ENCODE measurements at regions not wholly inside any gene's neighbourhood (a gene's known extent, or its start where the extent isn't known, plus 50 kb on each side); places are given as distances from the start of the nearest gene placed in this dataset.

- TF ChIP-seq GTF2I (CRISPR knock-in tag; conservative IDR thresholded peaks at IDR 0.05) (no peak), NR3C1 (CRISPR knock-in tag; conservative IDR thresholded peaks at IDR 0.05; ENCODE audit: low read depth) (no peak), CTCF (IDR thresholded peaks at IDR 0.05) (no peak), ZNF232 (CRISPR knock-in tag; IDR thresholded peaks at IDR 0.05) (no peak), SOX15 (CRISPR knock-in tag; IDR thresholded peaks at IDR 0.05) (no peak), FOXP1 (CRISPR knock-in tag; IDR thresholded peaks at IDR 0.05; ENCODE audit: borderline replicate concordance) (no peak)
Observed at GRCh38 chr1:68653882-68654281, 157.0 kb upstream of the DEPDC1 start (continued).

GRCh38 chr1:68673771-68674170, 176.9 kb upstream of the DEPDC1 start:
- POLR2A ChIA-PET, result no interaction called here
- Mint-ChIP-seq H3K9me3 (peaks cover 7% of the 10 kb centered on the region; the same call in 1 of the 2 replicates), H3K27me3 (ENCODE audit: low read depth) (no peaks in the 10 kb centered on the region), H3K4me1 (0 out of 2 replicates have a peak, but pooled peaks cover 5% of the 10 kb centered on the region), H3K36me3 (no peaks in the 10 kb centered on the region), H3K27ac (no peak overlapping the region), H3K4me3 (no peak overlapping the region)
- ATAC-seq (no peak), DNase-seq (ENCODE audit: low spot score) (no peak)
- CTCF ChIA-PET, result no interaction called here
- TF ChIP-seq PREB (CRISPR knock-in tag; IDR thresholded peaks at IDR 0.05; ENCODE audit: borderline replicate concordance) (no peak), ZMAT4 (CRISPR knock-in tag; IDR thresholded peaks at IDR 0.05) (no peak)
- TF ChIP-seq, protein P1, sequence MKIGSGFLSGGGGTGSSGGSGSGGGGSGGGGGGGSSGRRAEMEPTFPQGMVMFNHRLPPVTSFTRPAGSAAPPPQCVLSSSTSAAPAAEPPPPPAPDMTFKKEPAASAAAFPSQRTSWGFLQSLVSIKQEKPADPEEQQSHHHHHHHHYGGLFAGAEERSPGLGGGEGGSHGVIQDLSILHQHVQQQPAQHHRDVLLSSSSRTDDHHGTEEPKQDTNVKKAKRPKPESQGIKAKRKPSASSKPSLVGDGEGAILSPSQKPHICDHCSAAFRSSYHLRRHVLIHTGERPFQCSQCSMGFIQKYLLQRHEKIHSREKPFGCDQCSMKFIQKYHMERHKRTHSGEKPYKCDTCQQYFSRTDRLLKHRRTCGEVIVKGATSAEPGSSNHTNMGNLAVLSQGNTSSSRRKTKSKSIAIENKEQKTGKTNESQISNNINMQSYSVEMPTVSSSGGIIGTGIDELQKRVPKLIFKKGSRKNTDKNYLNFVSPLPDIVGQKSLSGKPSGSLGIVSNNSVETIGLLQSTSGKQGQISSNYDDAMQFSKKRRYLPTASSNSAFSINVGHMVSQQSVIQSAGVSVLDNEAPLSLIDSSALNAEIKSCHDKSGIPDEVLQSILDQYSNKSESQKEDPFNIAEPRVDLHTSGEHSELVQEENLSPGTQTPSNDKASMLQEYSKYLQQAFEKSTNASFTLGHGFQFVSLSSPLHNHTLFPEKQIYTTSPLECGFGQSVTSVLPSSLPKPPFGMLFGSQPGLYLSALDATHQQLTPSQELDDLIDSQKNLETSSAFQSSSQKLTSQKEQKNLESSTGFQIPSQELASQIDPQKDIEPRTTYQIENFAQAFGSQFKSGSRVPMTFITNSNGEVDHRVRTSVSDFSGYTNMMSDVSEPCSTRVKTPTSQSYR (CRISPR knock-in tag; IDR thresholded peaks at IDR 0.05), result no peak
- TF ChIP-seq, protein P2, sequence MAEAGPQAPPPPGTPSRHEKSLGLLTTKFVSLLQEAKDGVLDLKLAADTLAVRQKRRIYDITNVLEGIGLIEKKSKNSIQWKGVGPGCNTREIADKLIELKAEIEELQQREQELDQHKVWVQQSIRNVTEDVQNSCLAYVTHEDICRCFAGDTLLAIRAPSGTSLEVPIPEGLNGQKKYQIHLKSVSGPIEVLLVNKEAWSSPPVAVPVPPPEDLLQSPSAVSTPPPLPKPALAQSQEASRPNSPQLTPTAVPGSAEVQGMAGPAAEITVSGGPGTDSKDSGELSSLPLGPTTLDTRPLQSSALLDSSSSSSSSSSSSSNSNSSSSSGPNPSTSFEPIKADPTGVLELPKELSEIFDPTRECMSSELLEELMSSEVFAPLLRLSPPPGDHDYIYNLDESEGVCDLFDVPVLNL (CRISPR knock-in tag; IDR thresholded peaks at IDR 0.05; ENCODE audit: borderline replicate concordance, low read depth), result no peak
- TF ChIP-seq, protein P3, sequence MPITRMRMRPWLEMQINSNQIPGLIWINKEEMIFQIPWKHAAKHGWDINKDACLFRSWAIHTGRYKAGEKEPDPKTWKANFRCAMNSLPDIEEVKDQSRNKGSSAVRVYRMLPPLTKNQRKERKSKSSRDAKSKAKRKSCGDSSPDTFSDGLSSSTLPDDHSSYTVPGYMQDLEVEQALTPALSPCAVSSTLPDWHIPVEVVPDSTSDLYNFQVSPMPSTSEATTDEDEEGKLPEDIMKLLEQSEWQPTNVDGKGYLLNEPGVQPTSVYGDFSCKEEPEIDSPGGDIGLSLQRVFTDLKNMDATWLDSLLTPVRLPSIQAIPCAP (CRISPR knock-in tag; IDR thresholded peaks at IDR 0.05), result no peak

- Mint-ChIP-seq H3K4me3 (no peak overlapping the region), H3K4me1 (0 out of 2 replicates have a peak, but pooled peaks cover 5% of the 10 kb centered on the region), H3K9me3 (peaks cover 7% of the 10 kb centered on the region; the same call in 1 of the 2 replicates), H3K27ac (no peak overlapping the region), H3K27me3 (ENCODE audit: low read depth) (no peaks in the 10 kb centered on the region), H3K36me3 (no peaks in the 10 kb centered on the region)
- ATAC-seq (no peak), DNase-seq (ENCODE audit: low spot score) (no peak)
- ChIA-PET POLR2A (no interaction called here), CTCF (no interaction called here)
- TF ChIP-seq E2F1 (CRISPR knock-in tag; IDR thresholded peaks at IDR 0.05), result no peak
- no peak for TF ChIP-seq ZNF263 (CRISPR knock-in tag; IDR thresholded peaks at IDR 0.05; ENCODE audit: low read depth)
- TF ChIP-seq ELF4 (CRISPR knock-in tag; IDR thresholded peaks at IDR 0.05; ENCODE audit: low read depth), result no peak
- no peak for TF ChIP-seq MXD4 (CRISPR knock-in tag; IDR thresholded peaks at IDR 0.05; ENCODE audit: borderline replicate concordance)
- no peak for TF ChIP-seq OVOL2 (CRISPR knock-in tag; IDR thresholded peaks at IDR 0.05; ENCODE audit: borderline replicate concordance)
- TF ChIP-seq IRF2 (CRISPR knock-in tag; IDR thresholded peaks at IDR 0.05; ENCODE audit: borderline replicate concordance, low read depth), result no peak
- no peak for TF ChIP-seq ZNF219 (CRISPR knock-in tag; IDR thresholded peaks at IDR 0.05; ENCODE audit: borderline replicate concordance)
Observed at GRCh38 chr1:68675336-68675735, 178.5 kb upstream of the DEPDC1 start.

All from WTC11 (cell line).